Vagina (tissue), 2 donors: ENCODE measurements at regions not wholly inside any gene's neighbourhood (a gene's known extent, or its start where the extent isn't known, plus 50 kb on each side); places are given as distances from the start of the nearest gene placed in this dataset.

Experiments
- DNase-seq, 2 donors: peaks; one replicate each; pipeline ENCODE4 v3.0.0-alpha.2; 2017; ENCODE audit errors: extremely low spot score in 2 of 2
- H3K27ac ChIP-seq: fragments of 200-600 bp; sonication (generic); one replicate; pipeline ENCODE4 v1.5.1; 2019
- H3K27me3 ChIP-seq: fragments of 200-600 bp; sonication (generic); one replicate; pipeline ENCODE4 v1.5.1; 2019
- H3K36me3 ChIP-seq, 2 donors: fragments of 200-600 bp; sonication (generic); one replicate each; pipeline ENCODE4 v1.5.1; 2017 to 2019
- H3K4me1 ChIP-seq: fragments of 200-600 bp; sonication (generic); one replicate; pipeline ENCODE4 v1.5.1; 2019
- H3K4me3 ChIP-seq, 2 donors: fragments of 200-600 bp; sonication (generic); 1 replicate in 1 of 2; 2 replicates in 1 of 2; pipeline ENCODE4 v1.5.1; 2016 to 2019
- H3K9me3 ChIP-seq: fragments of 200-600 bp; sonication (generic); one replicate; pipeline ENCODE4 v1.5.1; 2019
- POLR2A ChIP-seq, 2 donors: fragments of 450-650 bp; IDR thresholded peaks; one replicate each; pipeline ENCODE4 v1.6.1; 2017; ENCODE audit warnings: antibody characterized with exemption in 2 of 2, mild to moderate bottlenecking in 2 of 2, moderate library complexity in 2 of 2
- POLR2AphosphoS5 ChIP-seq, 2 donors: sonication (generic); formaldehyde crosslinking; IDR thresholded peaks; one replicate each; pipeline ENCODE4 v1.9.0; 2017; ENCODE audit warnings: antibody characterized with exemption in 2 of 2, mild to moderate bottlenecking in 2 of 2, low read depth in 1 of 2; ENCODE audit not compliant: insufficient read depth in 1 of 2
- intact Hi-C: fragments of 100-400 bp; cut with DNase I; formaldehyde crosslinking; loops from one replicate; pipeline ENCODE4 v1.15.1; 2023
- TF ChIP-seq, protein P1 (sequence below), 3 experiments: fragments of 450-650 bp in 2 of 3; fragments of 200-600 bp in 1 of 3; sonication (generic) in 1 of 3; IDR thresholded peaks; one replicate each; pipeline ENCODE4 v1.5.1; 2017 to 2019; ENCODE audit warnings: antibody characterized with exemption in 3 of 3, mild to moderate bottlenecking in 2 of 3, moderate library complexity in 2 of 3

DNA sequence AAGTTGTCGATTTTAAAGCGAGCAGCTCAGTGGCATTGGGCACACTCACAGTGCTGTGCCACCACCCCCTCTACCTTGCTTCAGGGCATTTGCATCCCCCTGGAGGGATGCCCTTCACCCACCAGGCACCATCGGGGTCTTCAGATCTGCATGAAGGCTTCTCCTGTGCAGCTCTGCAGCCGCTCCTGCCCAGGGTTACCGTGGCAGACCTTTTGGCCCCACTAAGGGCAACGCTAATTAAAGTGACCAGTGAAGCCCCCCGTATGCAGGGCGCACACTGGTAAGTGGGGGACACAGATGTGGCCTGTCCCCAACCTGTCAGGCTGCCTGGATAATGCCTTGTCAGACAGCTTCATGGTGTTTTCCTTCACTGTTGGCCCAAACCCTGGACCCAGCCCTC lies 1117.7 kb downstream of the BRD1 start:
- DNase-seq: no peak
- H3K27me3 ChIP-seq: no peaks in the 10 kb centered on the region
- H3K27ac ChIP-seq: no peak overlapping the region
- no peaks in the 10 kb centered on the region for H3K9me3 ChIP-seq
- H3K4me1 ChIP-seq: no peaks in the 10 kb centered on the region
- TF ChIP-seq POLR2A (IDR thresholded peaks at IDR 0.05): no peak
- TF ChIP-seq, protein P1, sequence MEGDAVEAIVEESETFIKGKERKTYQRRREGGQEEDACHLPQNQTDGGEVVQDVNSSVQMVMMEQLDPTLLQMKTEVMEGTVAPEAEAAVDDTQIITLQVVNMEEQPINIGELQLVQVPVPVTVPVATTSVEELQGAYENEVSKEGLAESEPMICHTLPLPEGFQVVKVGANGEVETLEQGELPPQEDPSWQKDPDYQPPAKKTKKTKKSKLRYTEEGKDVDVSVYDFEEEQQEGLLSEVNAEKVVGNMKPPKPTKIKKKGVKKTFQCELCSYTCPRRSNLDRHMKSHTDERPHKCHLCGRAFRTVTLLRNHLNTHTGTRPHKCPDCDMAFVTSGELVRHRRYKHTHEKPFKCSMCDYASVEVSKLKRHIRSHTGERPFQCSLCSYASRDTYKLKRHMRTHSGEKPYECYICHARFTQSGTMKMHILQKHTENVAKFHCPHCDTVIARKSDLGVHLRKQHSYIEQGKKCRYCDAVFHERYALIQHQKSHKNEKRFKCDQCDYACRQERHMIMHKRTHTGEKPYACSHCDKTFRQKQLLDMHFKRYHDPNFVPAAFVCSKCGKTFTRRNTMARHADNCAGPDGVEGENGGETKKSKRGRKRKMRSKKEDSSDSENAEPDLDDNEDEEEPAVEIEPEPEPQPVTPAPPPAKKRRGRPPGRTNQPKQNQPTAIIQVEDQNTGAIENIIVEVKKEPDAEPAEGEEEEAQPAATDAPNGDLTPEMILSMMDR (IDR thresholded peaks at IDR 0.05): no peak
- no peak for TF ChIP-seq POLR2AphosphoS5 (IDR thresholded peaks at IDR 0.05; ENCODE audit: insufficient read depth in 1 of 2, low read depth in 1 of 2)
- H3K36me3 ChIP-seq: no peaks in the 10 kb centered on the region
- H3K4me3 ChIP-seq: no peak overlapping the region
- intact Hi-C loops: no loop called here

GRCh38 chr22:48709453-48709852 lies 1118.2 kb downstream of the BRD1 start:
- intact Hi-C loops: no loop called here
- H3K27ac ChIP-seq: no peak overlapping the region
- H3K4me1 ChIP-seq: no peaks in the 10 kb centered on the region
- no peak for DNase-seq
- no peaks in the 10 kb centered on the region for H3K9me3 ChIP-seq
- TF ChIP-seq, protein P1 (IDR thresholded peaks at IDR 0.05): no peak
- TF ChIP-seq POLR2AphosphoS5 (IDR thresholded peaks at IDR 0.05; ENCODE audit: insufficient read depth in 1 of 2, low read depth in 1 of 2): no peak
- TF ChIP-seq POLR2A (IDR thresholded peaks at IDR 0.05): no peak
- no peaks in the 10 kb centered on the region for H3K27me3 ChIP-seq
- no peak overlapping the region for H3K4me3 ChIP-seq
- H3K36me3 ChIP-seq: no peaks in the 10 kb centered on the region

DNA sequence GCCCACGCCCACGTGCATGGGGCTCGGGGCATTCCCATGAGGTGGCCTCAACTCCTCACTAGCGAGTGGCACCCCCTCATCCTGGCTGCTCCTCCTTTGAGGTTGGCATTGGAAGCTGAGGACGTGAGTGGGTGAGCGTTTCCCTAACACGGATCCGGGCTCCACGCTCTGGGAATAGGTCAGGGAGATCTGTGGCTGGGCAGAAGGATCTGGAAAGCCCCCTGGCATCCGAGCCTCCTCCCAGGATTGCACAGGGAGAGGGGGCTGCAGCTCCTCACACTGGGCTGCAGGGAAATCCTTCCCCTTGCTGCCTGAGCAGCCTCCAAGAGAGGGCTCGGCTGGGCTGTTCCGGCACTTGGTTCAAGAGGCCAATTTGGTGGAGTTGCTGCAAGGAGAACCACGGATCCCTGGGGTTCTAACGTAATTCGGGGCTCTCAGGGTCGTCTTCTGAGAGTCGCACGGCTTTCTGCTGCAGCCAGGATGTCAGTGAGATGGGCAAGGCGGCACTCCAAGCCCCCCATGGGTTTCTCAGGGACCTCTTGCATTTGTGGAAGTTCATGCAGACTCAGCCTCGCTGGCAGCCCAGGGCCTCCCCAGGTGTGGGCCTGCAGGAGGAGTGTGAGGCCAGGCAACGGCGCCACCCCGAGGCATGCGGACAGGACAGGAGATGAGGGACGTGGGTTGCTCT lies 1119.0 kb downstream of the BRD1 start:
- Histone ChIP-seq H3K9me3 (no peaks in the 10 kb centered on the region), H3K36me3 (no peaks in the 10 kb centered on the region), H3K4me1 (no peaks in the 10 kb centered on the region), H3K27me3 (no peaks in the 10 kb centered on the region), H3K4me3 (no peak overlapping the region), H3K27ac (no peak overlapping the region)
- TF ChIP-seq POLR2A (IDR thresholded peaks at IDR 0.05): no peak
- TF ChIP-seq, protein P1 (IDR thresholded peaks at IDR 0.05): no peak
- intact Hi-C loops: no loop called here
- DNase-seq: no peak

GRCh38 chr22:48707763-48708557 lies 1119.7 kb downstream of the BRD1 start:
- Histone ChIP-seq H3K36me3 (no peaks in the 10 kb centered on the region), H3K4me3 (no peak overlapping the region), H3K27ac (no peak overlapping the region), H3K27me3 (no peaks in the 10 kb centered on the region), H3K9me3 (no peaks in the 10 kb centered on the region), H3K4me1 (no peaks in the 10 kb centered on the region)
- DNase-seq: no peak
- TF ChIP-seq, protein P1 (IDR thresholded peaks at IDR 0.05): no peak
- TF ChIP-seq POLR2A (IDR thresholded peaks at IDR 0.05): no peak
- TF ChIP-seq POLR2AphosphoS5 (IDR thresholded peaks at IDR 0.05; ENCODE audit: insufficient read depth in 1 of 2, low read depth in 1 of 2): no peak
- intact Hi-C loops: no loop called here
